Activated CD8-positive, alpha-beta T cell treated with anti-CD3 and anti-CD28 coated beads for 36 hours (primary cell): ENCODE measurements at regions not wholly inside any gene's neighbourhood (a gene's known extent, or its start where the extent isn't known, plus 50 kb on each side); places are given as distances from the start of the nearest gene placed in this dataset.

Experiments
- ATAC-seq: fragments of 200-7000 bp; cut with Tn5 transposase; one replicate; pipeline ENCODE4 v1.10.0; 2021; ENCODE audit warnings: mild to moderate bottlenecking, moderate library complexity
- CTCF ChIA-PET: fragments of 350-600 bp; sonication (Branson Sonifier 250); formaldehyde crosslinking; loops from one replicate; lab custom pipeline; 2021; ENCODE audit warnings: antibody characterized with exemption; lab: Charles Lee
- POLR2A ChIA-PET: fragments of 350-600 bp; sonication (Branson Sonifier 250); formaldehyde crosslinking; loops from one replicate; lab custom pipeline; 2021; ENCODE audit warnings: antibody characterized with exemption; lab: Charles Lee
- DNase-seq: peaks from one replicate; pipeline ENCODE4 v3.0.0-alpha.2; 2020
- H3K27ac Mint-ChIP-seq: one replicate; pipeline ENCODE4 v1.8.0; 2021; ENCODE audit warnings: mild to moderate bottlenecking, mixed read lengths
- H3K27me3 Mint-ChIP-seq: one replicate; pipeline ENCODE4 v1.8.0; 2021; ENCODE audit warnings: mixed read lengths
- H3K36me3 Mint-ChIP-seq: one replicate; pipeline ENCODE4 v1.8.0; 2021; ENCODE audit warnings: low read depth, mixed read lengths
- H3K4me1 Mint-ChIP-seq: one replicate; pipeline ENCODE4 v1.8.0; 2021; ENCODE audit warnings: low read depth, mixed read lengths
- H3K4me3 Mint-ChIP-seq: one replicate; pipeline ENCODE4 v1.8.0; 2021; ENCODE audit warnings: mild to moderate bottlenecking, moderate library complexity, mixed read lengths
- H3K9me3 Mint-ChIP-seq: one replicate; pipeline ENCODE4 v1.8.0; 2021; ENCODE audit warnings: mixed read lengths
- CTCF ChIP-seq: fragments of 200-600 bp; IDR thresholded peaks from one replicate; pipeline ENCODE4 v1.8.0; 2022; ENCODE audit warnings: antibody characterized with exemption, mild to moderate bottlenecking
- intact Hi-C: fragments of 100-400 bp; cut with micrococcal nuclease; formaldehyde crosslinking; loops from one replicate; pipeline ENCODE4 v1.10.0; 2022

- Mint-ChIP-seq H3K4me3 (no peak overlapping the region), H3K27me3 (peaks cover 3% of the 10 kb centered on the region), H3K4me1 (peaks cover 7% of the 10 kb centered on the region), H3K27ac (no peak overlapping the region), H3K36me3 (peaks cover 3% of the 10 kb centered on the region), H3K9me3 (peaks cover 17% of the 10 kb centered on the region)
- ATAC-seq (no peak), DNase-seq (no peak)
- TF ChIP-seq CTCF = no peak
- POLR2A ChIA-PET = interaction anchor here (0.7 to 1.3 kb wide), 2 partner anchors 11 to 33 kb away, joined by 3 read pairs; no protein-coding TSS in a partner anchor
- intact Hi-C loops = no loop called here
- CTCF ChIA-PET = interaction anchor here (1.0 to 2.0 kb wide), 2 partner anchors 25 to 84 kb away, joined by 3 to 5 read pairs; no protein-coding TSS in a partner anchor
These were observed 198.6 kb upstream of the STK17B start for GRCh38 chr2:196369967-196370366.

GRCh38 chr2:196370381-196370780, 199.0 kb upstream of the STK17B start:
- ATAC-seq (no peak), DNase-seq (no peak)
- H3K27ac Mint-ChIP-seq = no peak overlapping the region
- H3K27me3 Mint-ChIP-seq = peaks cover 3% of the 10 kb centered on the region
- peaks cover 17% of the 10 kb centered on the region for H3K9me3 Mint-ChIP-seq
- peaks cover 3% of the 10 kb centered on the region for H3K36me3 Mint-ChIP-seq
- intact Hi-C loops = no loop called here
- ChIA-PET POLR2A (interaction anchor here (0.7 to 1.3 kb wide), 2 partner anchors 11 to 33 kb away, joined by 3 read pairs; no protein-coding TSS in a partner anchor), CTCF (no interaction called here)
- H3K4me3 Mint-ChIP-seq = no peak overlapping the region
- TF ChIP-seq CTCF = no peak
- peaks cover 7% of the 10 kb centered on the region for H3K4me1 Mint-ChIP-seq

- H3K4me1 Mint-ChIP-seq = peaks cover 5% of the 10 kb centered on the region
- POLR2A ChIA-PET = no interaction called here
- no peak for DNase-seq
- no peak for TF ChIP-seq CTCF
- ATAC-seq = no peak
- no peak overlapping the region for H3K4me3 Mint-ChIP-seq
- H3K9me3 Mint-ChIP-seq = peaks cover 17% of the 10 kb centered on the region
- CTCF ChIA-PET = interaction anchor here (1.3 to 1.5 kb wide), 2 partner anchors 81 to 82 kb away, joined by 3 to 6 read pairs; no protein-coding TSS in a partner anchor
- H3K36me3 Mint-ChIP-seq = peaks cover 3% of the 10 kb centered on the region
- no peak overlapping the region for H3K27ac Mint-ChIP-seq
- peaks cover 4% of the 10 kb centered on the region for H3K27me3 Mint-ChIP-seq
- intact Hi-C loops = no loop called here
These were observed 201.0 kb upstream of the STK17B start for GRCh38 chr2:196372276-196372809.

GRCh38 chr2:196372811-196373664, 201.7 kb upstream of the STK17B start:
- H3K27ac Mint-ChIP-seq = no peak overlapping the region
- ChIA-PET CTCF (interaction anchor here (1.3 to 1.6 kb wide), 2 partner anchors 81 to 241 kb away, joined by 3 read pairs; no protein-coding TSS in a partner anchor), POLR2A (interaction anchor here (0.7 kb wide), 1 partner anchor 47 kb away, joined by 4 read pairs; no protein-coding TSS in a partner anchor)
- peaks cover 13% of the 10 kb centered on the region for H3K9me3 Mint-ChIP-seq
- TF ChIP-seq CTCF = no peak
- DNase-seq (no peak), ATAC-seq (no peak)
- intact Hi-C loops = no loop called here
- peaks cover 4% of the 10 kb centered on the region for H3K27me3 Mint-ChIP-seq
- no peak overlapping the region for H3K4me3 Mint-ChIP-seq
- H3K36me3 Mint-ChIP-seq = peaks cover 3% of the 10 kb centered on the region
- H3K4me1 Mint-ChIP-seq = peaks cover 12% of the 10 kb centered on the region
